Keratinocyte (primary cell): ENCODE measurements at regions not wholly inside any gene's neighbourhood (a gene's known extent, or its start where the extent isn't known, plus 50 kb on each side); places are given as distances from the start of the nearest gene placed in this dataset.

Experiments used
- EZH2 ChIP-seq: IDR thresholded peaks from one replicate; pipeline ENCODE4 v1.6.1; 2012; ENCODE audit warnings: inconsistent platforms, mild to moderate bottlenecking, low read length, moderate library complexity
- TF ChIP-seq, protein P1 (sequence below), 3 experiments: IDR thresholded peaks in 1 of 3; conservative IDR thresholded peaks in 1 of 3; optimal IDR thresholded peaks in 1 of 3; 2 replicates in 2 of 3; 3 replicates in 1 of 3; pipeline versions ENCODE3 to v1.5.1; 2011; ENCODE audit warnings: low read length in 3 of 3, mild to moderate bottlenecking in 3 of 3, moderate library complexity in 2 of 3, control low read depth in 1 of 3, inconsistent platforms in 1 of 3; ENCODE audit not compliant: insufficient read depth in 2 of 3; ENCODE audit errors: extremely low read depth in 1 of 3

DNA sequence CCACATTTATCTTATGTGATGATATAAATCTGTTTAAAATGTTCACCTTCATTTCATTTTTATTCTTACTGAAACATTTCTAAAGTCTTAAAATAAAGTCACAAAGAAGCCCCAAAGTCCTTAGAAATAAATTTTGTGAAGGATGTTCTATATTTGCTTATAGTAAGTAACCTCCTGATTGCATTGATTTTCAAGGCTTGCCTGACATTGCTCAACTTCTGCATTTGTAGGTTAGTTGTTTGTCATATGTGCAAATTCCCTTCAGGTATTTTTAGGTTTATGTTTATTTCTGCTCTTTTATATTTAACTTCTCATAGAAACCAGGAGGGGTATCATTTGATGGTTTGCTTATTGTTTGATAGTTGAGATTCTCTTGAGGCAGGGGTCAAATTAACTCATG lies 417.8 kb downstream of the ARL4A start:
- TF ChIP-seq, protein P1, sequence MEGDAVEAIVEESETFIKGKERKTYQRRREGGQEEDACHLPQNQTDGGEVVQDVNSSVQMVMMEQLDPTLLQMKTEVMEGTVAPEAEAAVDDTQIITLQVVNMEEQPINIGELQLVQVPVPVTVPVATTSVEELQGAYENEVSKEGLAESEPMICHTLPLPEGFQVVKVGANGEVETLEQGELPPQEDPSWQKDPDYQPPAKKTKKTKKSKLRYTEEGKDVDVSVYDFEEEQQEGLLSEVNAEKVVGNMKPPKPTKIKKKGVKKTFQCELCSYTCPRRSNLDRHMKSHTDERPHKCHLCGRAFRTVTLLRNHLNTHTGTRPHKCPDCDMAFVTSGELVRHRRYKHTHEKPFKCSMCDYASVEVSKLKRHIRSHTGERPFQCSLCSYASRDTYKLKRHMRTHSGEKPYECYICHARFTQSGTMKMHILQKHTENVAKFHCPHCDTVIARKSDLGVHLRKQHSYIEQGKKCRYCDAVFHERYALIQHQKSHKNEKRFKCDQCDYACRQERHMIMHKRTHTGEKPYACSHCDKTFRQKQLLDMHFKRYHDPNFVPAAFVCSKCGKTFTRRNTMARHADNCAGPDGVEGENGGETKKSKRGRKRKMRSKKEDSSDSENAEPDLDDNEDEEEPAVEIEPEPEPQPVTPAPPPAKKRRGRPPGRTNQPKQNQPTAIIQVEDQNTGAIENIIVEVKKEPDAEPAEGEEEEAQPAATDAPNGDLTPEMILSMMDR (optimal IDR thresholded peaks at IDR 0.05 in 1 of 3, IDR thresholded peaks at IDR 0.05 in 1 of 3, conservative IDR thresholded peaks at IDR 0.05 in 1 of 3; ENCODE audit: extremely low read depth in 1 of 3, insufficient read depth in 2 of 3, low read length in 3 of 3), result no peak
- TF ChIP-seq EZH2, result no peak
